Anterior cingulate cortex (tissue), 58 donors: ENCODE measurements at regions not wholly inside any gene's neighbourhood (a gene's known extent, or its start where the extent isn't known, plus 50 kb on each side); places are given as distances from the start of the nearest gene placed in this dataset.

Source experiments
- DNase-seq, 58 donors: peaks; one replicate each; lab custom pipeline; 2025; lab: John Stamatoyannopoulos, UW

DNA sequence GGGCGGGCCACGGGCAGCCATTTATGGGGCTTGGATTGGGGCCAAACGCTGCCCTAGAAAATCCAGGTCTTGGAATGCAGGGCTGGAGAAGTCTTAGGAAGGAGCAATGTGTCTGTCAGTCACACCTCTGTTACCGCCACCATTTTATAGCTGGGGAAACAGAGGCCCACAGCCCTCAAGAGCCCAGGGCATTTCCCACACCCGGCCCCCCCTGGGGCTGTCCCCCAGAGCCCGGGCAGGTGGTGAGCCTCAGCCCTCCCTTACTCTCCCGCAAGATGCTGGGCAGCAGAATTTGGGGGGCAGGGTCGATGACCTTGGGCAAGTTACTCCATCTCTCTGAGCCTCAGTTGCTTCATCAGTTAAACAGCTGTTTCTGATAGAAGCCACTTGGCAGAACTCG, 508.2 kb downstream of the SHQ1 start:
- no peak for DNase-seq

GRCh38 chr3:72339670-72340030, 508.6 kb downstream of the SHQ1 start:
- no peak for DNase-seq

DNA sequence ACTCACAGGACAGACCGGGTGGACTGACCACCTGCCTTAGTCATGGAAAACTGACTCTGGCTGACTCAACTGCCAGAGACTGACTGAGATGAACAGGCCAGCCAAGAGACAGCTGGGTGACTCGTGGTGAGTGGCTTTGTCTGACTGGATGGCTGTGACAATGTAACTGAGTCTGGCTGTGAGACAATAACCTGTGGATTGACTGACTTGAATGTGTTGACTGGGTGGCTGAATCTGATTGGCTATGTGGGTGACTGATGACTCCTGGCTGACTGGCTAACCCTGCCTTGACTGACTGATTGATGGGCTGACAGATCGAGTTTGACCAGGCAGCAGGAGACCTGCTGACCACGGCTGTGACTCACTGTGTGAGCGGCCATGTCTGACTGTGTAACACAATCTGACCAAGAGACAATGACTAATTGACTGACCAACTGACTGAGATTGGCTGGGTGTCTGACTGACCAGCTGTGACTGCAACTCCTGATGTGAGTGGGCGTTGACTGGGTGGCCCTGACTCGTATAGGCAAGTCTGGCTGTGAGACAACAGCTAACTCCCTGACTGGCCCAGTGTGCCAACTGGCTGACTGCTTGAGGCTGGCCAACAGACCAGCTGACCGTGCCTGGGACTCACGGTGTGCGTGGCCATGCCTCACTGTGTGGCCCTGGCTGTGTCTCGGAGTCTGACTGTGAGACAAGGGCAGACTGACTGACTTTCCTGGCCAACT, 509.1 kb downstream of the SHQ1 start:
- DNase-seq: peak in 15 of 58 donors; percentile 7 to 81 (median 28)

DNA sequence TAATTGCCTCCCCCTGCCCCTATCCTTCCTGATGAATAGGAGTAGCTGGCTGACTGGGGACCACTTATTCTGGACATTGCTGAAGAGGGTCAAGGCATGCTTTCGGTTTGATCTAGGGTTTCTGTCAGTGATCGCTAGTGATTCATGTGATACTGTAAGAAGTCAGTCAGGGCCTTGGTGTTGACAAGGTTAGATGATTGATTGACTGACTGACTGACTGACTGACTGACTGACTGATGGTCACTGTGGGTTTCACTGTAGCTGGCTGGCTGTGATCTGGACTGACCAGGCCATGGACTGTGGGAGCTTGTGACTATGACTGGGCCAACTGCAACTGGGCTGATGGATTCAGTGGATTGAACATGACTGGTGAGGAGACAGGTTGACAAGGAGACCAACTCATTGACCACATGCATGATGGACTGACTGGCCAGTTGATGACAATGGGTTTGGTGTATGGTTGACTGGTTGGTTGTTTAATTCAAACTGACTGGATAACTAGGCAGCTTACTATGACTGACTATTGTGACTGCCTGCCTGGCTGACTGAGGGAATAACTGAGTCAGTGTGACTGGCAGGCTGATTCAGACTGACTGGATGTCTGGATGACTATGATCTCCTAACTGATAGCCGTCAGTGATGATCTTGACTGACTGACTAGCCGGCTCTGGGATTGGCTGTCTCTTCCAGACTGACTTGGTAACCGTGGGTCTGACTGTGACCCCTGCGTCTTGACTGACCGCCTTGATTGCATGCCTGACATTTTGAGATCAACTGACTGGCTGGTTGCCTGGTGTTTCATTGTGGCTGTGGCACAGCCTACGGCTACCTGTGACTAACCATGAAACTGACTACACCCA, 509.9 kb downstream of the SHQ1 start:
- no peak for DNase-seq

GRCh38 chr3:72337480-72337855, 510.8 kb downstream of the SHQ1 start:
- DNase-seq: peak in 1 of 58 donors; percentile 36

DNA sequence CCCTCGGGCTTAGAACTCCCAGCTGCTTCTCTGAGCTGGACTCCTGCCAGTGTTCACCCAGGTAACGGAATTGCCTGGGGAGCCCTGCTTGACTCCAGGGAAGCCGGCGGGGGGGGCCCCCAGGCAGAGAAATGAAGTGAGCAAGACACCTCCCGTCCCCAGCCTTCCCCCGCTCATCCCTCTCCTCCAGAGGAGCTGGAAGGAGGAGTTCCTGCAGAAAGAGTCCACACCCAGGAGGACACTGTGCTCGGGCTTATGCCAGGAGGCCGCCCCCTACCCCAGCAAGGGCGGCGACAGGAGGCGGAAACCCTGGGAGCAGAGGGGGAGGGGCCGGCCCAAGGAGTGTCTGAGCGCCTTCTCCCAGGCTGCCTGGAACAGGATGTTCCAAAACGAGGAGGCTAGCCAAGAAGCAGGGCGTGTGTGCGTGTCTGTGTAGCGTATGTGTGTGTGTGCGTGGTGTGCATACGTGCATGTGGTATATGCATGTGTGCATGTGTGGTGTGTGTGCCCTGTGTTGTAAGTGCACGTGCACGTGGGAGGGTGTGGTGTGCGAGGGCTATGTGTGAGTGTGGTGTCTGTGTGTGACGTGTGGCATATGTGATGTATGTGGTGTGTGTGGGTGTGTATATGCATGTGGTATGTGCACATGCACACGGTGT, 511.3 kb downstream of the SHQ1 start:
- DNase-seq: peak in 25 of 58 donors; percentile 9 to 79 (median 34)

- no peak for DNase-seq
These were observed 512.1 kb downstream of the SHQ1 start for GRCh38 chr3:72336114-72336651.

GRCh38 chr3:72335458-72336095, 512.7 kb downstream of the SHQ1 start:
- DNase-seq: no peak

GRCh38 chr3:72334681-72335457, 513.4 kb downstream of the SHQ1 start:
- DNase-seq: peak in 54 of 58 donors; percentile 14 to 93 (median 76)

DNA sequence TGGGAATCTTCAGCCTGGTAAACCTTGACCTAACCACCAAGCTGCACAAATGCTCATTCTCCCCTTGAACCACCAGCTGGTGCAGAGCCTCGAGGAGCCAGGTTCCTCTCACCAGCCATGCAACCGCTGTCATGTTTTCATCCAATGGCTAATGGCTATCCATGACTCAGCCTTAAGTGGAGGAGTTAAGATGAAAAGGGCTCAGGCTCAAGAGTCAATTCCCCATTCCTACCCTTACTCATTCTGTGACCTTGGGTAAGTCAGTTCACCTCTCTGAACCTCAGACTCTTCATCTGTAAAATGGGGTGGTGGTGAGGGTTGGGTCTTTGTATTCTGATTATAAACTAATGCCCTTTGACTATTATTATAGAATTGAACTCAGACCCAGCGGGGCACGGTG, 515.6 kb downstream of the SHQ1 start:
- DNase-seq: no peak

GRCh38 chr3:72332036-72332435, 516.2 kb downstream of the SHQ1 start:
- DNase-seq: no peak

DNA sequence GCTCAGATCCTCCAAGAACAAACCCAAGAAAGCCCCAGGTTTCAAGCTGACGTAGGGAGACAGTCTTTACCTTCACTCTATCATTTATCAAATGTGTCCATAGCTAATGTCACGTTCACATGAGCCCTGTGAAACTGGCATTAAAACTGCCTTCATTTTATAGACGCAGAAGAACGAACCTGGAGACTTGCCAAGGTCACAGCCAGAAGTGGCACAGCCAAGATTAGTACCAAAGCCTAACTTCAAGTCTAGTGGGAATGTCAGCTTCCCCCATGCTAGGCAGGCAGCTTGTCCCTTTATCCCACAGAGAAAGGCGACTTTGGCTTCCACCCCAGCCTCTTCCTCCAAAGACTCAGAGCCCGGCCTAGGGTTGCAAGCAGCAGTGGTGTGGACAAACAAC, 517.2 kb downstream of the SHQ1 start:
- peak in 1 of 58 donors; percentile 19 for DNase-seq

DNA sequence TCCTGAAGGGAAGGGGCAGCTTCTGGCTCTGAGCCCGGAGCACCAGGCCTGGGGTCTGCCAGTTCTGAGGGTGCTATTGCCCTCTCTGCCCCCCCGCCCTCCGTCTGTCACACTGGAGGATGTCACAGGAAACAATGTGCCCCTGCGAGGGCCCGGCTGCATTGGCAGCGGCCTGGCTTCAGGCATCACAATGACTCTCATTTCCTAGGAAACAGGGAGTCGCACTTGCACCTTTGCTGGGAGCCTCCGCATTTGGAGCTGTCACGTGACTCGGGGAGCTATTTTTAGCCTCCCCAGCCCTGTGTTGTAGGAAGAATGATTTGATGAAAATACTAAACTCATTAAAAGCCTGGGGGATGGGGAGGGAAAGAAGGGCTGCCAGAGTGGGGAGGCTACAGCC, 518.9 kb downstream of the SHQ1 start:
- peak in 55 of 58 donors; percentile 12 to 88 (median 64) for DNase-seq

DNA sequence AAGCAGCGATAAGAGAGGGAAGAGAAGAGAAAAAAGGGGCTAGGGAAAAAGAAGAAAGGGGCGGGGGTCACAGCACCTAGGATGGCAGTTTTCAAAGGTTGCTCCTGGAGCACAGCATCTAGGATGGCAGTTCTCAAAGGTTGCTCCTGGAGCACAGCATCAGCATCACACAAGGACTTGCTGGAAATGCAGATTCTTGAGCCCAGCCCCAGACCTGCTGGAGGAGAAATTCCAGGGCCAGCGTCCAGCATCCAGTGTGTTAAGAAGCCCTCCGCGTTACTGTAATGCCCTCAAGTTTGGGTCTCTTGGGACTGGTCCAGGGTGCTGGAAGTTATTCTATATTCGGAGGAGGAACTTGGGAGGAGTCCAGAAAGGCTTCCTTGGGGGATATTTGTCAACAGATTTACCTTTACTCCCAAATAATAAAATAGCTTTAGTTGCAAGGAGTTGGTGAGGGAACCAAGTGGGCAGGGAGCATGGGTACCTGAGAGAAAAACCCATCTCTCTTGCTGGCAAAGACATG, 519.4 kb downstream of the SHQ1 start:
- no peak for DNase-seq

DNA sequence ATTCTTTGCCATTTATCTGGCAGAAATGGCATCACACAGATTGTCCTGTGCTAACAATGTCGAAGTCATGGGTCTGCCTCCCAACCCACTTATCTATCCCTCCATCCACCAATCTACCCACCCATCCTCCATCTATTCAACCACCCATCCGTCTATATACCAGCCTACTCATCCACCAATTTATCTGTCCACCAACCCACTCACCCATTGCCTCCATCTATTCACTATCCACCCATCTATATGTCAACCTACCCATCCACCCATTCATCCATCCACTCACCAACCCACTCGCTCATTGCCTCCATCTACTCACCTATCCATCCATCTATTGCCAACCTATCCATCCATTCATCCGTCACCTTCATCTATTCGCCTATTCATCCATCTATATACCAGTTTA, 521.2 kb downstream of the SHQ1 start:
- DNase-seq: no peak

DNA sequence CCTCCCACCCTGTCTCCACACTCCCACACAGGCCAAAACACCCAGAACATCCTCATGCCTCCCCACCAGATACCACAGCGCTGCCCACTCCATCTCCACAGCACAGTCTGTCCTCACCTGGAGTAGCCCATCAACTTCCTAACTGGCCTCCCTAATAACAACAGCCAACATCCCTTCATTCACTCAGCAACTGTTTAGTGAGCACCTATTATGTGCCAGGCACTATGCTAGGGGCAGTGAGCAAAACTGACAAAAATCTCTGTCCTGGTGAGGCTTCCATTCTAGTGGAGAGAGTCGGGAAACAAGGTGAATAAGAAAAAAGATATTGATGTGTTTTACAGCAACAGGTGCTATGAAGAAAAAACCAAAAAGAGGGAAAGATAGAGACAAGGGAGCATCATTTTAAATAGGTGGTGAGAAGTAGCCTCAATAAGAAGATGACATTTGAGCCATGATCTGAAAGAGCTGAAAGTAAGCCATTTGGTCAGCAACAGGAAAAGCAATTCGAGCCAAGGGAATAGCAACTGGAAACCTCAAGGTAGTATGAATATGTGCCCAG, 523.9 kb downstream of the SHQ1 start:
- DNase-seq: no peak

DNA sequence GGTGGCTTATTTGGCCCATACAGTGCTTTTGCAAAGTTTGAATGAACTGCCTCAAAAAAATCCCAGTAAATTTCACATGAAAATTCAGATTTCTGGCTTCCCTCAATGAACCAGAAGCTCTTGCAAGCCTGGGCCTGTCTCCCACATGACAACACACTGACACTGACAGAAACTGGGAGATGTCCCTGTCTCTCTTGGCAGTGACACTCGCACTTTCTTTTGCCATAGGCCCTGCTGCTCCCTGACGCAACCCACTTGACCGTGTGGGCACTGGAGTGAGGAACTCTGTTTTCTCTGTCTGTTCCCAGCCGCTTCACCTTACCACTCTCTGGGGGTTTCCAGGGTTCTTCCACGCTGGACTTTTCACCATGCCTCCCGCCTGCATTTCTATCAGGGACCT, 524.5 kb downstream of the SHQ1 start:
- DNase-seq: peak in 1 of 58 donors; percentile 7

DNA sequence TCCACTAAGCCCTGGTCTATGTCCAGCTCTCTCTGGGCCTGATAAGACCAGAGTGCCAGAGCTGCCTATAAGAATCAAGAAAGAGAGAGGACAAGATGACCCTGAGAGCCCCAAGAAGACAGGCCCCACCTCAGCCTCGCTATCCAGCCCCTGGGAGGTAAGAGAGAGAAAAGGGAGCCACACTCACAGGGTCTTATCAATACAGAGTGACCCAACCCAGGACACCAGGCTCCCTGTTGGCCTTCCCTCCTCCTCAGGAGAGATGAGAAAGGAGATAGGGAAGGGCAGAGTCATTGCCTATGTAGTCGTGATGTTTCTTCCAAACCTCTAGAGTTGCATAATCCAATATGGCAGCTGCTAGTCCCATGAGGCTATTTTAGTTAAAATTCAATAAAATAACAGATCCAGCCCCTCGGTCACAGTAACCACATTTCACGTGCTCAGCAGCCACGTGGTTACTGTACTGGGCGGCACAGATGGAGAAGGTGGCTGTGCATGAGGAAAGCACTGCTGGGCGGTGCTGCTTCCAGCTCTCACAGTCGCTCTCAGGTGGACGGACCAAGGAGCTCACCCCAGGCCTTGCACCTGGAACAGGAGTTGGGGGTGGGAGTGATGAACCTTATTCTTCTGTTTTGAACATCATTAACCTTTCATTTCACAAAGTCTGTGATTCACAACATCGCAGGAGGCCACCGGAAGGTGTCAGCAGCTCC, 525.8 kb downstream of the SHQ1 start:
- no peak for DNase-seq

GRCh38 chr3:72320955-72321303, 527.3 kb downstream of the SHQ1 start:
- peak in 1 of 58 donors; percentile 17 for DNase-seq
